ENCODE measurements at regions not wholly inside any gene's neighbourhood (a gene's known extent, or its start where the extent isn't known, plus 50 kb on each side); places are given as distances from the start of the nearest gene placed in this dataset.

DNA sequence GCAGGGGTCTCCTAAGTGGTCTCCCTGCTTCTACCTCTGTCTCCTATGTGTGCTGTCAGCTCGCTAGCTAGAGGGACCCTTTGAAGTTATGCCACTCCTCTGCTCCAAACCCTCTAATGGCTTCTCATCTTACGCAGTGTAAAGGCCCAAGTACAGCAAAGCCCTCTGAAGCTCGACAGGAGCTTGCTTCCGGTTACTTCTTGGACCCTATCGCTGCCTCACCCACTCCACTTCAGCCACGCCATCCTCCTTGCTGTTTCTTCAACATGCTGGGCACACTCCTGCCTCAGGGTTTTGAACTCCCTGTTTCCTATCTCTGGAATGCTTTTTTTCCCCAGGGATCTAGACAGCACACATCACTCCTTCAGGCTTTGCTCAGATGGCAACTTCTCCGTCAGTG is 102.3 kb upstream of the F3 start:
- TF ChIP-seq, protein P1, sequence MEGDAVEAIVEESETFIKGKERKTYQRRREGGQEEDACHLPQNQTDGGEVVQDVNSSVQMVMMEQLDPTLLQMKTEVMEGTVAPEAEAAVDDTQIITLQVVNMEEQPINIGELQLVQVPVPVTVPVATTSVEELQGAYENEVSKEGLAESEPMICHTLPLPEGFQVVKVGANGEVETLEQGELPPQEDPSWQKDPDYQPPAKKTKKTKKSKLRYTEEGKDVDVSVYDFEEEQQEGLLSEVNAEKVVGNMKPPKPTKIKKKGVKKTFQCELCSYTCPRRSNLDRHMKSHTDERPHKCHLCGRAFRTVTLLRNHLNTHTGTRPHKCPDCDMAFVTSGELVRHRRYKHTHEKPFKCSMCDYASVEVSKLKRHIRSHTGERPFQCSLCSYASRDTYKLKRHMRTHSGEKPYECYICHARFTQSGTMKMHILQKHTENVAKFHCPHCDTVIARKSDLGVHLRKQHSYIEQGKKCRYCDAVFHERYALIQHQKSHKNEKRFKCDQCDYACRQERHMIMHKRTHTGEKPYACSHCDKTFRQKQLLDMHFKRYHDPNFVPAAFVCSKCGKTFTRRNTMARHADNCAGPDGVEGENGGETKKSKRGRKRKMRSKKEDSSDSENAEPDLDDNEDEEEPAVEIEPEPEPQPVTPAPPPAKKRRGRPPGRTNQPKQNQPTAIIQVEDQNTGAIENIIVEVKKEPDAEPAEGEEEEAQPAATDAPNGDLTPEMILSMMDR (IDR thresholded peaks at IDR 0.05): no peak
- TF ChIP-seq ZFX (IDR thresholded peaks at IDR 0.05; ENCODE audit: borderline replicate concordance): no peak

Data from 22Rv1 (cell line).